IMR-90 (cell line): ENCODE measurements at regions not wholly inside any gene's neighbourhood (a gene's known extent, or its start where the extent isn't known, plus 50 kb on each side); places are given as distances from the start of the nearest gene placed in this dataset.

ENCODE experiments used
- ATAC-seq: fragments of 200-7000 bp; cut with Tn5 transposase; 2 replicates; pipeline ENCODE4 v1.9.1; 2020; ENCODE audit warnings: low read depth, mild to moderate bottlenecking, moderate library complexity
- BruUV-seq: library from RNA; stranded (reverse); fragments of 400-500 nt; replicated peaks from 2 replicates; lab custom pipeline; 2021; lab: Mats Ljungman, UMichigan
- CTCF ChIA-PET: fragments of 300-600 bp; formaldehyde crosslinking; extraction: SDS; loops from one replicate; lab custom pipeline; 2021; ENCODE audit warnings: antibody characterized with exemption; lab: Yijun Ruan, JAX
- POLR2A ChIA-PET: fragments of 300-600 bp; sonication (Branson Sonifier 250); formaldehyde crosslinking; loops from one replicate; lab custom pipeline; 2022; ENCODE audit warnings: antibody characterized with exemption; ENCODE audit not compliant: unreplicated experiment; lab: Charles Lee
- DNase-seq: peaks from one replicate; pipeline ENCODE4 v3.0.0; 2013
- H2AFZ ChIP-seq: replicated peaks from 2 replicates; pipeline ENCODE3; 2013; ENCODE audit warnings: low read length, mild to moderate bottlenecking; ENCODE audit not compliant: poor library complexity
- H2AK5ac ChIP-seq: 2 replicates; pipeline ENCODE4 v1.6.1; 2013; ENCODE audit warnings: low read depth, low read length, inconsistent platforms
- H2AK9ac ChIP-seq: replicated peaks from 2 replicates; pipeline ENCODE3; 2013; ENCODE audit warnings: mild to moderate bottlenecking, low read depth, low read length, moderate library complexity; ENCODE audit not compliant: poor library complexity
- H2BK120ac ChIP-seq: 2 replicates; pipeline ENCODE4 v1.6.1; 2013; ENCODE audit warnings: low read depth, low read length, inconsistent platforms
- H2BK15ac ChIP-seq: 3 replicates; pipeline ENCODE4 v1.6.1; 2013; ENCODE audit warnings: low read depth, low read length, inconsistent platforms
- H2BK20ac ChIP-seq: 2 replicates; pipeline ENCODE4 v1.6.1; 2013; ENCODE audit warnings: low read depth, mild to moderate bottlenecking, inconsistent platforms, low read length, moderate library complexity
- H2BK5ac ChIP-seq: 2 replicates; pipeline ENCODE4 v1.6.1; 2013; ENCODE audit warnings: mild to moderate bottlenecking, low read depth, low read length, inconsistent platforms; ENCODE audit not compliant: poor library complexity, severe bottlenecking
- H3K14ac ChIP-seq: replicated peaks from 2 replicates; pipeline ENCODE4 v1.6.1; 2013; ENCODE audit warnings: low read depth, low read length, inconsistent platforms
- H3K18ac ChIP-seq: 2 replicates; pipeline ENCODE4 v1.6.1; 2013; ENCODE audit warnings: low read depth, low read length, control low read depth
- H3K23ac ChIP-seq: 2 replicates; pipeline ENCODE4 v1.6.1; 2013; ENCODE audit warnings: low read depth, low read length, inconsistent platforms
- H3K27ac ChIP-seq: 2 replicates; pipeline ENCODE4 v1.5.1; 2013; ENCODE audit warnings: mild to moderate bottlenecking, control low read depth, low read length; ENCODE audit not compliant: insufficient read depth
- H3K27me3 ChIP-seq: 2 replicates; pipeline ENCODE4 v1.6.1; 2013; ENCODE audit warnings: low read length; ENCODE audit not compliant: control insufficient read depth, insufficient read depth
- H3K36me3 ChIP-seq: 2 replicates; pipeline ENCODE4 v1.6.1; 2013; ENCODE audit warnings: low read length, mixed read lengths; ENCODE audit not compliant: control insufficient read depth, insufficient read depth
- H3K4ac ChIP-seq: 2 replicates; pipeline ENCODE4 v1.6.1; 2013; ENCODE audit warnings: low read depth, low read length, inconsistent platforms
- H3K4me1 ChIP-seq: 2 replicates; pipeline ENCODE4 v1.6.1; 2013; ENCODE audit warnings: low read length, mixed read lengths; ENCODE audit not compliant: control insufficient read depth, insufficient read depth
- H3K4me2 ChIP-seq: 2 replicates; pipeline ENCODE4 v1.6.1; 2013; ENCODE audit warnings: low read depth, mild to moderate bottlenecking, control low read depth, low read length, moderate library complexity
- H3K4me3 ChIP-seq: 2 replicates; pipeline ENCODE4 v1.5.1; 2013; ENCODE audit warnings: low read depth, mild to moderate bottlenecking, control low read depth, low read length, moderate library complexity; ENCODE audit not compliant: insufficient read depth
- H3K56ac ChIP-seq: 2 replicates; pipeline ENCODE4 v1.6.1; 2013; ENCODE audit warnings: low read length, inconsistent platforms; ENCODE audit not compliant: insufficient read depth; ENCODE audit errors: extremely low read depth
- H3K79me1 ChIP-seq, 2 experiments: 2 replicates each; pipeline ENCODE4 v1.6.1; 2013; ENCODE audit warnings: low read length in 2 of 2, inconsistent platforms in 1 of 2, low read depth in 1 of 2
- H3K9ac ChIP-seq: 2 replicates; pipeline ENCODE4 v1.6.1; 2013; ENCODE audit warnings: low read depth, low read length, control low read depth
- H3K9me1 ChIP-seq: 2 replicates; pipeline ENCODE4 v1.6.1; 2013; ENCODE audit warnings: low read length, inconsistent platforms; ENCODE audit not compliant: insufficient read depth
- H3K9me3 ChIP-seq: 2 replicates; pipeline ENCODE4 v1.6.1; 2013; ENCODE audit warnings: low read length; ENCODE audit not compliant: control insufficient read depth, insufficient read depth
- H4K20me1 ChIP-seq: 2 replicates; pipeline ENCODE4 v1.6.1; 2013; ENCODE audit warnings: low read length, inconsistent platforms; ENCODE audit not compliant: insufficient read depth
- H4K5ac ChIP-seq: 2 replicates; pipeline ENCODE4 v1.6.1; 2013; ENCODE audit warnings: mild to moderate bottlenecking, low read depth, low read length, control low read depth
- H4K8ac ChIP-seq, 2 experiments: 2 replicates each; pipeline ENCODE4 v1.6.1; 2013; ENCODE audit warnings: low read depth in 2 of 2, low read length in 2 of 2, control low read depth in 1 of 2, inconsistent platforms in 1 of 2
- H4K91ac ChIP-seq: 2 replicates; pipeline ENCODE4 v1.6.1; 2013; ENCODE audit warnings: low read depth, low read length, inconsistent platforms; ENCODE audit not compliant: insufficient read depth
- CEBPB ChIP-seq: IDR thresholded peaks from 2 replicates; pipeline ENCODE4 v1.6.1; 2012; ENCODE audit warnings: low read depth, low read length, improper control_type of control experiment
- NFE2L2 ChIP-seq: fragments of 150-350 bp; IDR thresholded peaks from 2 replicates; pipeline ENCODE4 v1.6.1; 2016; ENCODE audit warnings: low read depth, mild to moderate bottlenecking, low read length
- WGBS, 2 experiments: methylation state at CpG; one replicate each; pipeline versions ENCODE4 v1.1.5 to v1.1.7; 2013; ENCODE audit warnings: missing lambda C conversion rate in 2 of 2; ENCODE audit not compliant: insufficient read length in 1 of 2; ENCODE audit errors: extremely low coverage in 2 of 2; 5-methylcytosine and 5-hydroxymethylcytosine counted together
- dilution Hi-C: fragments of 300-500 bp; cut with HindIII; formaldehyde crosslinking; loops from one replicate; pipeline ENCODE4 v1.14.3; 2018; ENCODE audit warnings: low sequenced_read_pairs; ENCODE audit not compliant: unreplicated experiment
- in situ Hi-C: fragments of 300-500 bp; cut with MboI; formaldehyde crosslinking; loops from 3 replicates; pipeline ENCODE4 v1.14.3; 2019; ENCODE audit warnings: low sequenced_read_pairs, inconsistent platforms, mixed read lengths
- intact Hi-C: fragments of 100-400 bp; cut with micrococcal nuclease; formaldehyde crosslinking; loops from 2 replicates; pipeline ENCODE4 v1.10.0; 2022
- TF ChIP-seq, protein P1 (sequence below): fragments of 150-350 bp; IDR thresholded peaks from 2 replicates; pipeline ENCODE4 v1.6.1; 2017; ENCODE audit warnings: mild to moderate bottlenecking, antibody characterized with exemption, low read length, low read depth

DNA sequence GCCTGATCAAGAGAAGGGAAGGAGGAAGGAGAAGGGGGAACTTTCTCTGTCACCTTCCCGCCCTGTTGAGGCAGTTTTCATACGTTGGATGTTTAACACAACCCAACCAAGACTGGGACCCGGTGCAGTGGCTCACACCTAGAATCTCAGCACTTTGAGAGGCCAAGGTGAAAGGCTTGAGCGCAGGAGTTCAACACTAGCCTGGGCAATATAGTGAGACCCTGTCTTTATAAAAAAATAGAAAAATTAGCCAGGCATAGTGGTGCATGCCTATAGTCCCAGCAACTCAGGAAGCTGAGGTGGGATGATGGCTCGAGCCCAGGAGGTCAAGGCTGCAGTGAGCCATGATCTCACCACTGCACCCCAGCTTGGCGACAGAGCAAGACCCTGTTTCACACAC is 59.4 kb upstream of the PEG3 start:
- no peak overlapping the region for H3K27ac ChIP-seq

More for the DNA sequence above, 59.4 kb upstream of the PEG3 start:
- no peak overlapping the region for H3K14ac ChIP-seq
- no peak overlapping the region for H3K23ac ChIP-seq
- no peak overlapping the region for H3K9ac ChIP-seq
- H3K4me3 ChIP-seq: no peak overlapping the region
- no peaks in the 10 kb centered on the region for H3K79me1 ChIP-seq
- H4K5ac ChIP-seq: no peak overlapping the region
- no peak overlapping the region for H2BK20ac ChIP-seq
- no peak overlapping the region for H2BK5ac ChIP-seq
- H4K8ac ChIP-seq: no peak overlapping the region
- H3K4me1 ChIP-seq: no peaks in the 10 kb centered on the region
- H3K27me3 ChIP-seq: no peaks in the 10 kb centered on the region
- no peak overlapping the region for H2BK120ac ChIP-seq
- in situ Hi-C loops (no loop called here), dilution Hi-C loops (no loop called here), intact Hi-C loops (no loop called here)
- H2AFZ ChIP-seq: no peak overlapping the region
- WGBS, 2 experiments: 40% methylated on average over 3 of the region's 6 CpGs; no CpG with 5 or more reads in 1 of the 2 experiments
- H3K56ac ChIP-seq: no peak overlapping the region
- no peak overlapping the region for H2AK9ac ChIP-seq
- CTCF ChIA-PET: no interaction called here
- no peaks in the 10 kb centered on the region for H3K9me1 ChIP-seq
- H3K4ac ChIP-seq: no peak overlapping the region
- H2BK15ac ChIP-seq: no peak overlapping the region
- POLR2A ChIA-PET: no interaction called here
- no TSS peak for BruUV-seq
- DNase-seq (no peak), ATAC-seq (no peak)
- no peak overlapping the region for H4K91ac ChIP-seq
- no peaks in the 10 kb centered on the region for H3K36me3 ChIP-seq
- no peak for TF ChIP-seq NFE2L2
- TF ChIP-seq CEBPB: no peak
- TF ChIP-seq, protein P1, sequence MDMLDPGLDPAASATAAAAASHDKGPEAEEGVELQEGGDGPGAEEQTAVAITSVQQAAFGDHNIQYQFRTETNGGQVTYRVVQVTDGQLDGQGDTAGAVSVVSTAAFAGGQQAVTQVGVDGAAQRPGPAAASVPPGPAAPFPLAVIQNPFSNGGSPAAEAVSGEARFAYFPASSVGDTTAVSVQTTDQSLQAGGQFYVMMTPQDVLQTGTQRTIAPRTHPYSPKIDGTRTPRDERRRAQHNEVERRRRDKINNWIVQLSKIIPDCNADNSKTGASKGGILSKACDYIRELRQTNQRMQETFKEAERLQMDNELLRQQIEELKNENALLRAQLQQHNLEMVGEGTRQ: no peak
- H3K4me2 ChIP-seq: no peak overlapping the region
- no peak overlapping the region for H2AK5ac ChIP-seq
- H4K20me1 ChIP-seq: no peaks in the 10 kb centered on the region
- peaks cover 38% of the 10 kb centered on the region for H3K9me3 ChIP-seq
- no peak overlapping the region for H3K18ac ChIP-seq
